H7 (cell line): ENCODE measurements at regions not wholly inside any gene's neighbourhood (a gene's known extent, or its start where the extent isn't known, plus 50 kb on each side); places are given as distances from the start of the nearest gene placed in this dataset.

Experiments
- DNase-seq: peaks from one replicate; pipeline ENCODE4 v3.0.0; 2012
- H3K27me3 ChIP-seq: 2 replicates; pipeline ENCODE4 v1.6.0; 2011; ENCODE audit warnings: mild to moderate bottlenecking, low read length; ENCODE audit not compliant: control insufficient read depth, insufficient read depth
- H3K36me3 ChIP-seq: replicated peaks from 2 replicates; pipeline ENCODE4 v1.5.1; 2011; ENCODE audit warnings: low read length; ENCODE audit not compliant: control insufficient read depth, insufficient read depth
- H3K4me3 ChIP-seq: 2 replicates; pipeline ENCODE4 v1.5.1; 2011; ENCODE audit warnings: low read depth, mild to moderate bottlenecking, control low read depth, low read length, moderate library complexity; ENCODE audit not compliant: insufficient read depth

DNA sequence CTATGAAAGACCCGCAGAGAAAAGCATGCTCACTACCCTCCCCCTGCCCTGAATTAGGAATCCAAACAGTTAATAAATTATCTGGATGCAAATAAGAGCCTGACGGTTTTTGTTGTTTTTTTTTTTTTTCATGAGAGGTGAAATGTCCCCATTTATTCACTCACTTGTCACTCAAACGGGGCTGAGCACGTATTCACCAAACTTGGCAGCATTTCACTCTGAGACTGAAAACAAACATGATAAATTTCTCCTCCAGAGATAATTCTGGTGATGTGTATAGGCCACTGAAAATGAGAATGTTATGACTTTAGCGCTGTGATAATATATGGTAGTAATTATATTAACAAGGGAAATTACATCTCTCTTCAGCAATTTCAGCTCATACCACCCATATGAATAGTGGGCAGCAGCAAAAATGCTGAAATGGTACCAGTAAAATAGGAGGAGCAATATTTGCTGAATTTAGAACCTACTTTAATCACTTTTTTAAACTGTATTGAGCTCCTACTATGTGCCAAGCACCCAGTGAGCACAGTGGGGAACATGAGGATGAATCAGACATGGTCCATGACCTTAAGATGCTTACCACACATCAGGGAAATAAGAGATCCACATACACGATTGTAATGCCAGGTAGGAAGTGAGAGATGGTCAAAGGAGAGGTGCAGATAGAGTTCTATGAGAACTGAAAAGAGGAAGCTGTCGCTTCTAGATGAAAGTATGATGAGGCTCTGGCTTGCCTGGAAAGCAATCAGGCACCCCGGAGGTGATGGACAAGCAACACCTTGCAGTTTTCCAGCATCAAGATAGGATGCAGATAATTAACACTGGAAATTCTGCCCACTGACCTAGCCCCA is 286.5 kb upstream of the TMPO start:
- Histone ChIP-seq H3K27me3 (no peaks in the 10 kb centered on the region), H3K36me3 (no peaks in the 10 kb centered on the region), H3K4me3 (no peak overlapping the region)
- no peak for DNase-seq

DNA sequence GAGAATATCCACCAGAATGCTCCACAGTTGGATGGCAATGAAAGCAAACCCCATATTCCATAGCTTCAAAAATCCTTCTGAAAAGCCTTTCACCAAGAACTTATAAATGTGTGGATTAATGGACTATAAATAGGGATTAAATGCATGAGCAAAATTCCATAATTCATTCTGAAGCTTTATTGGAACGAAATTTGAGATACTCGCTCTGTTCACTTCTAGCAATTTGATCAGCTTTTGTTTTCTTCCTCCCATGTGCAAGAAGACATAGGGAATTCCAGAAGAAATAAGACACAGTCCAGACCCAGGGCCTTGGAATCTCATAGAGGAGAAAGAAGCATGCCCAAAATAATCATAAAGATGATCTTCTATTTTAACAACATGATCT is 285.9 kb upstream of the TMPO start:
- H3K27me3 ChIP-seq: no peaks in the 10 kb centered on the region
- H3K36me3 ChIP-seq: no peaks in the 10 kb centered on the region
- no peak for DNase-seq
- H3K4me3 ChIP-seq: no peak overlapping the region

DNA sequence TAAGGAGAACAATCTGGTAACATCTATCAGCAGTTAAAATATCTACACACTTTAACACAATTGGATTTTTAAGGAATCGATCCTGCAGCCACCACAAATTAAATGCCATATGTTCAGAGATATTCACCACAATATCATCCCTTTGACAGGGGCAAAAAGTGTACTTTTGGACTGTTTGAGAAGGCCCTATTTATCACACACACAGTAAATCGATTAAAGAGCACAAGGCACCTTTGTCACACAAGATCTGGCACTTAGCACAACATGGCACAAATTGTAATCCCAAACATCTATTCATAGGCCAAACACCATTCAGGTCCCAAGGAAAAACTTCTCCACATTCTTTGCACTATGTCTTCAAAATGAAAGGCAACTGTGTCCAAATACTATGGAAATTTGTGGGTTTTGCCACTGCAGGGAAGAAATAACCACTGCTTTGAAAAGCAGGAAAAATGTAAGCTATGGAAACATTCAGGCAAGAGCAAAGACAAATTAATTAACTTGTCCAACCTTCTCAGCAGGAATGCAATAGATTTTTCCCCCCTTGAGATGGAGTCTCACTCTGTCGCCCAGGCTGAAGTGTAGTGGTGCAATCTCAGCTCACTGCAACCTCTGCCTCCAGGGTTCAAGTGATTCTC is 282.5 kb upstream of the TMPO start:
- Histone ChIP-seq H3K36me3 (no peaks in the 10 kb centered on the region), H3K27me3 (no peaks in the 10 kb centered on the region), H3K4me3 (no peak overlapping the region)
- DNase-seq: no peak

DNA sequence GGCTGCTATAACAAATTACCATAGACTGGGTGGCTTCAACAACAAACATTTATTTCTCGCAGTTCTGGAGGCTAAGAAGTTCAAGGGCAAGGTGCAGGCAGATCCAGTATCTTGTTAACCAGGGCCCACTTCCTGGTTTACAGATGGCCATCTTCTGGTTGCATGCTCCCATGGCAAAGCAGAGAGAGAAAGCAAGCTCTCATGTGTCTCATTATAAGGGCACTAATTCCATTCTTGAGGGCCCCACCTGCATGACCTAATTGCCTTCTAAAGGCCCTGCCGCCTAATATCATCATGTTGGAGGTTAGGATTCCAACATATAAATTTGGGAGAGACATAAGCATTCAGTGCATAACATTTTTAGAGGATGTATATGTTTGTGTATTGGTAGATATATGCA is 280.1 kb upstream of the TMPO start:
- no peaks in the 10 kb centered on the region for H3K36me3 ChIP-seq
- no peaks in the 10 kb centered on the region for H3K27me3 ChIP-seq
- DNase-seq: no peak
- H3K4me3 ChIP-seq: no peak overlapping the region

DNA sequence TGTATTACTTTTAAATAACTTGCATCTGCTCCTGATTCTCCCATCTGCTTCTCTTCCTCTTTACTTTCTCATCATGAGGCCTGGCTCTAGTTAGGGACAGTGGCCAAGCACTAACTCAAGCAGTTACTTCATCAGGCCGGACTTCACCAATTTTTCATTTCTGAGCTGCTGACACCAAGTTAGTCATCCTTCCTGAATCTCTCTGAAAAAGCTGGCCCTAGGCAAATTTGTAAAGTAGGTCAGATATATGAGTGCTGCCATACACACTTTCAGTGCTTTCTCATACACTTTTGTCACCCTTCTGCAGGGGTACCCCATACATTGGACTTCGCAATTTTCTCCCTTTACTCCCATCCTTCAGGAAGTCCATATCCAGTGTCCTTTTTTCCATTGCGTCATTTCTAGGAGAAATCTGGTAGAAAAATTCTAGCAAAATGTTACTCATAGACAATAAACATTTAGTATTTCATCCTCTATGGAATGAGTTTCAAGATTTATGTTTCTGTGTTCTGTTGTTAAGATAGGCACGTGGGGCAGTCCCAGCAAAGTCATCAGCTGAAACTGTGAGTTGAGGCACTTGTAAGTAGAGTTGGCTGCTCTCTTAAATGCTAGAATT is 276.8 kb upstream of the TMPO start:
- no peak for DNase-seq
- H3K36me3 ChIP-seq: no peaks in the 10 kb centered on the region
- no peaks in the 10 kb centered on the region for H3K27me3 ChIP-seq
- no peak overlapping the region for H3K4me3 ChIP-seq

DNA sequence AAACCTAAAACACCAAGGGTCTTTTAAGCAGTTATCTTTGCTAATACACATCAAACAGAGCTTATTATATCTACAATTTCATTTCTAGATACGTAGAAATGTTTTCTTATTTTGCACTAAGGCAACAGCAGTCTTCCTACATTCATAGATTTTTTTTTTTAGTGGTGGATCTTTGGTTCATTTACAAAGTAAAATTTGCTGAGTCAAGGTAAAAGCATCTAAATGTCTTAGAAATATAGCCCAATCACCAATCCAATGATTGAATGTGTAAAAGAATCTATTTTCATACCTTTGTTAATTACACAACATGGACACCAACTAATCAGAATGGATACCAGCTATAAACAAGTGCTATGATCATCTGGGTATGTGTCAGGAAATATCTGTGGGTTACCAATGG is 272.2 kb upstream of the TMPO start:
- H3K4me3 ChIP-seq: no peak overlapping the region
- H3K27me3 ChIP-seq: no peaks in the 10 kb centered on the region
- no peaks in the 10 kb centered on the region for H3K36me3 ChIP-seq
- DNase-seq: no peak

DNA sequence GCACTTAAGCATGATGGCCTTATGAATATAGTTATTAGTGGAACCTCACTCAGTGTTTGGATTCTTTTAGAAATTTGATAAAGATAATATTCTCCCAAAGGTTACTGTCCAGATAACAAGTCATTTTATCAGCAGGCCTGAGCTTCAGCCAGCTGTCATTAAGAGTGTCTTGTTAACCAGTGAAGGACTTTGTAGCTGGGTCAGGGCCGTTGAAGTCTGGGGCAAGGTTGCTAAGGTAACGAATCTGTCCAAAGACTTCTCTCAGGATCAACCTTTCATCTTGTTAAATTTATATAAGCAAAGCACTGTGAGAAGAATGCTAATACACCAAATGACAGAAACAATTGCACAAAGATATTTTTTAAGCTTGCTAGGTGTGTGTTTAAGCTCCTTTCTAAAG is 271.3 kb upstream of the TMPO start:
- Histone ChIP-seq H3K4me3 (no peak overlapping the region), H3K36me3 (no peaks in the 10 kb centered on the region), H3K27me3 (no peaks in the 10 kb centered on the region)
- DNase-seq: no peak

DNA sequence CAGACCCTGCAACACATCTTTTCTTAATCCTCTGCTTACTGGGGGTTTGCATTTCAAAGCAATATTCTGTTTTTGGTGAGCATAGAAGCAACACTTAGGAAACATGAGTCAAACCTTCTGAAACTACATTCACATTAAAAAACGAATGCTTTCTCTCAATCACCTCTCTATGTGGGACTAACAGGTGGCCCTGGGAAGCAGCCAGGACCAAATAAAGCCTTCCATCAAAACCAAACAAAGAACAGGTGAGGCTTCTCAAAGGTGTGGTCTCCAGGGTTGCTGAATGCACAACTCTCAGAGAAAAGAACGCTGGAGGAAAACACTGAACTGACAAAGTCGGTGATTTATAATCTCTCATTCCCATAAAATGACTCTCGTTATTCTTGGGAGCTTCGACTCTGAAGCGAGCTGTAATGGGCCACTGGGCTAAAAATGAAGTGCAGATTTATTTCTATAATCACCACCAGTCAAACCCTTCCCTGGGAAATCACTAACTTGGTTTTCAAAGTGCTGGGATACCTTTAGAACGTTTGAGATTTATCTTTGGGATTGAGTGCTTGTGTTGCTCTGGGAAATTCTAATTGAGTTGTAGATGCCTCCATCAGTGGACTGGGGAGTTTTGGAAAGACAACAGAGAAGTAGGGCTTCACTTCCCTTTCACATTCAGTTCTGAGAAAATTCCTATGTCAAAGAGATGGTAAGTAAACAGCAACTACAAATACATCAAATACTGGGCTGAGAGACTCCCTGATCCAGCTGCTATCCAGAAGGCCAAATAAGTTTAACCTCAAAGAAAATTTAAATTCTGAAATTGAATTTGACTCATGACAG is 262.0 kb upstream of the TMPO start:
- H3K27me3 ChIP-seq: no peaks in the 10 kb centered on the region
- H3K36me3 ChIP-seq: no peaks in the 10 kb centered on the region
- no peak for DNase-seq
- no peak overlapping the region for H3K4me3 ChIP-seq

DNA sequence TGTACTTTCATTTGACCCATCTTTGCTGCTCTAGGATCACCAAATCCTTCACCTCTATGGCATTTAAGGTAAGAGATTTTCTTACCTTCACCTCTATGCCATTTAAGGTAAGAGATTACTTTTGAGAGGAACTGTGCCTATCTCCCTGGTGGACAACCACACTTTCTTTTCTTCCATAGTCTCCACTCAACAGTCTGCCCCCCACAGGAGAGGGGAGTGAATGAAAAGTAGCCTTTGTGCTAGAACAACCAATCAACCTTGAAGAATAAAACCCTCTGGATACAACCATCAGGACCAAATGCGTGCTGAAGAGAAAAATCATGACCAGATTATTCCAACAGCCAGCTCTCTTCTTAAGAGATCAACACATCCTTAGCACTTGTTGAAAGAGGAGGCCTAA is 258.6 kb upstream of the TMPO start:
- peak; percentile 22 for DNase-seq
- Histone ChIP-seq H3K27me3 (no peaks in the 10 kb centered on the region), H3K4me3 (no peak overlapping the region), H3K36me3 (no peaks in the 10 kb centered on the region)

DNA sequence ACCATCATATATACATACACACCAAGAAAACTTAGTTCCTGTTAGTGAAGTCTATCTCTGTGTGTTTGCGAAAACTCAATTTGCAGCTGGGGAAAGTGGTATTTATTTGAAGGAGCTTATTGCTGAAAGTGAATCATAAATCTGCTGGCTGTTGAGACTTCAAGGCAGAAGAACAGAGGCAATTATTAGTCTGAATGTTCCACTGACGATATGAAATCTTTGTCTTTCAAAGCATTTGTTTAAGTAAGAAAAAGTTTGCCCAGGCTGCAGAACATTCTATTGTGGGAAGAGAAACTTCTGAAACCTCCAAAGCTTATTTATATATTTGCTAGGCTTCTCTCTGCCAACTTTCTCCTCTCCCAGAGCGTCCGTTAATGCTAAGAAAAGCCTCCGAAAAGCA is 255.7 kb upstream of the TMPO start:
- H3K4me3 ChIP-seq: no peak overlapping the region
- no peaks in the 10 kb centered on the region for H3K36me3 ChIP-seq
- H3K27me3 ChIP-seq: no peaks in the 10 kb centered on the region
- no peak for DNase-seq

DNA sequence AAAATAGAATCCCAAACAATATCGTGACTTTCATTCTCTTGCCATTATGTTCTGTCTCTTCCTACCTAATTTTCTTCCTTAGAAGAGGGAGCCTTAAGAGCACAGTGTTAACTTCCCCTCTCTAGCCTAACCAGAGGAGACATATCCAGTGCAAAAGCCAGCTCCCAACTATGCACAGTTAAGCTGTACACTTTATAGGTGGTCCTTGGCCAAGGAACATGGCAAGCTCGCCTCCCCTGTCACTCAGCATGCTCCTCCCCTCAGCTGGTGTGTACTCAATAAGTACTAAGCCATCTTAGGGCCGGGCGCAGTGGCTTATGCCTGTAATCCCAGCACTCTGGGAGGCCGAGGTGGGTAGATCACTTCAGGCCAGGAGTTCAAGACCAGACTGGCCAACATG is 255.1 kb upstream of the TMPO start:
- Histone ChIP-seq H3K36me3 (no peaks in the 10 kb centered on the region), H3K27me3 (no peaks in the 10 kb centered on the region), H3K4me3 (no peak overlapping the region)
- no peak for DNase-seq

DNA sequence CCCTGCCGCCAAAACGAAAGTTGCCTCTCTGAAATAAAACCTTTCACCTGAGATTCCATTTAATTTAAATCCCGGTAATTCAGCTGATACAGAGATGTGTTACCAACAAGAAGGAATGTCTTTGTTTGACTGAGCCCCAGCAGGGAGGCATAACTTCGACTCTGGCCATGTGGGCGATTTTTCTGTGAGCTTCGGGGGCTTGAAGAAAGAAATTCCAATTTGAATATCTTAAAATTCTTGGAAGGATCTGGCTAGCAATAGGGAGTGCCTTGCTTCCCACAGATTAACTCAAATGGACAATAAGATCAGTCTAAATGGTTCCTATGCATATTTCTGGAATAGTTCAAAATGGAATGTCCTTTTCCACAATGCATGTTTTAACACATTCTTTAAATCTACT is 252.5 kb upstream of the TMPO start:
- H3K36me3 ChIP-seq: no peaks in the 10 kb centered on the region
- H3K4me3 ChIP-seq: no peak overlapping the region
- DNase-seq: no peak
- no peaks in the 10 kb centered on the region for H3K27me3 ChIP-seq

DNA sequence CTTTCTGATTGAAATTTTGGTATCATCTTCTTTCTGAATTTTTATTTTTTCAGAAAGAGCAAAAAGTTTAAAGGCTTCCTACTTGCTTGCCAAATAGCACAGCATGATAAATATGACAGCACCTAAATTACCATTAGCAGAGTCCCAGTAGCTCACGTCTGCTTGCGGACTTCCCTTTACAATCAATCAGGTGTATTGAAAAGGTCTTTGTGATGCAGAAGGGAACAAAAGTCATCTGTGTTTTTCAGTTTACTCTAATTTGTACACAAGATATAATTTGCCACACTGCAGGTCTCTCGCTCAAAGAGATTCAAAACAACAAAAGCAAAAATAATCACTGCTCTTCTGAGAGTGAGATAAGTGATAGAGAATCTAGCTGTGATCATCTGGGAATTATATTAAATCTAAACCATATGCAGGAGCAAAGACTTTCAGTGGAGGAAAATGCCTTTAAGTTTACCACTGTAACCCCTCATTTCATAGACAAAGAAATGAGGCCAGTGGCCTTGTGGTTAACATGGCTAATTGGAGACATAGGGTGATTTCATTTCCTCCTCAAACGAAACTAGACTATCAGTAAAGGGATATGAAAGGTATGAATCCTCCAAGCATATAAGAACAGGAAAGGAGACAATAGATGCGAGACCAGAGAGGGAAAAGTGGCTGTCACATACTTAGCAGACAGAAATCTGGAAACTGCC is 240.8 kb upstream of the TMPO start:
- no peak for DNase-seq
- Histone ChIP-seq H3K4me3 (no peak overlapping the region), H3K27me3 (no peaks in the 10 kb centered on the region), H3K36me3 (no peaks in the 10 kb centered on the region)

DNA sequence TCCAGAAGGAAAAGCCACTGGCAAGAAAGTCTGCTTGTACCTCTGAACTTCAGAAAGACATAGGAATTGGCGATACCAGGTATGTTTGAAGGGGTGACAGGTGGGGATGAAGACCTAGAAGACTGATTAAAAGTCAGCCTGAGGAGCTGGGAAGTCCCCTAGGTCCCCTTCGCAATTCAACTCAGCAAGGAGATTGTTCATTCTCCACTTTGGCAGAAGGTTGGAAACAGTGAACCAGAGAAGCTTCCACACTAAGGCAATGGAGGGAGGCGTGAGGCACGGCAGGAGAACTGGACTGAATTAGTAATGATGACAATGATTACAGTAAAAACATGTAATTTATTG is 240.3 kb upstream of the TMPO start:
- Histone ChIP-seq H3K27me3 (no peaks in the 10 kb centered on the region), H3K4me3 (no peak overlapping the region), H3K36me3 (no peaks in the 10 kb centered on the region)
- DNase-seq: no peak
